ENCODE measurements at regions not wholly inside any gene's neighbourhood (a gene's known extent, or its start where the extent isn't known, plus 50 kb on each side); places are given as distances from the start of the nearest gene placed in this dataset.
A peak's percentile ranks its signal among the peaks of the same experiment; 100 is the strongest.

DNA sequence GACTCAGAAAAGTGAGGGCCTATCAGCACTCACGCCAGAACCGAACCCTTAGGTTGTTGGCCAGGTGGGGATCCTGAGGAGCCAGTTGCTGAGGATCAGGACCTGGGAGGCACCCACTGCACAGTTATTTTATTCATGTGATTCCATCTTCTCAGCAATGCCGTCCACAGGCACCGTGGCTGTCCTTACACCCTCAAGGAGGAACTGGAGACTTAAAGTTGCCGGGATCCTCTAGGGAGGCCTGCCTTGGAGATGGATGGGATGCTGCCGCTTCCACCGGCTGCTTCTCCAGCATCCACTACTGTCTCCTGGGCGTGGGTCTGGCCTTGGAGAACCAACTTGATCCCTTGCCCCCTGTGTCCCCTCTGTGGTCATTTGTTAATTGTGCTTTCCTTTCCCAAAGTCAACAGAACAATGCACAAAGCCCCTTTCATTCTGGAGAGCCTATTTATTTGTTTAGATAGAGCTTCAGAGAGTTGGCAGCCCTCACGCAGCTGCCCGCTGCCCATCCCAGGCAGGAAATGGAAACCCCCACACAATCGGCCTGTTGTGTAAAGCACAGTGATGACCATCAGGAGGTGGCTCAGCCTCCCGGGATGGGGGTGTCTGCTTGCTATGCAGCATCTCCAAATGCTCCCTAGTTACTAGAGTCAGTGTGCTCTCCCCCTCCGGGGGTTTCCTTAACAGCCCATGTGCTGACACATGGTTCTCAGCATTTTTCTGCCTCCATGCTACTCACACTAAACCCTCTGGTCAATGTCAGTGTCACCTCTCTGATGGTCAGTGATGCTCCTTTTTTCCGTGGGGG lies 52.9 kb upstream of the IGFBP3 start:
- no peak overlapping the region for H2AFZ ChIP-seq (ENCODE audit: low read depth, low read length, poor library complexity, severe bottlenecking)
- no peak overlapping the region for H3K4me3 ChIP-seq (replicated peaks in 1 of 2; ENCODE audit: low read depth in 1 of 2, low read length in 2 of 2)
- H3K9me3 ChIP-seq (ENCODE audit: control insufficient read depth in 1 of 2, insufficient read depth in 1 of 2, low read depth in 1 of 2, low read length in 2 of 2), result no peaks in the 10 kb centered on the region
- H3K9me2 ChIP-seq (ENCODE audit: insufficient read depth), result no peaks in the 10 kb centered on the region
- H3K4me2 ChIP-seq (ENCODE audit: low read length), result 0 out of 2 replicates have a peak overlapping the region, but pooled peaks have one; percentile 10
- RAD21 ChIA-PET (ENCODE audit: low non-redundant PET in 1 of 2, low total read pairs in 2 of 2, uncharacterized antibody in 2 of 2, unreplicated experiment in 2 of 2), result no interaction called here
- H3K79me2 ChIP-seq (ENCODE audit: insufficient read depth, low read length), result no peaks in the 10 kb centered on the region
- DNase-seq (ENCODE audit: low read depth, low spot score) (no peak), ATAC-seq (no peak)
- H3K4me1 ChIP-seq (ENCODE audit: control insufficient read depth in 1 of 2, insufficient read depth in 2 of 2, low read length in 2 of 2), result peaks cover 23 to 59% of the 10 kb centered on the region in 2 experiments
- no peak overlapping the region for H3K9ac ChIP-seq (ENCODE audit: low read length)
- CTCF ChIA-PET, result no interaction called here
- no TSS peak for BruUV-seq (replicated peaks)
- H4K20me1 ChIP-seq (ENCODE audit: insufficient read depth), result no peaks in the 10 kb centered on the region
- no peaks in the 10 kb centered on the region for H3K27me3 ChIP-seq (ENCODE audit: insufficient read depth, low read length)
- POLR2A ChIA-PET, result no interaction called here
- TF ChIP-seq FOSL1 (IDR thresholded peaks at IDR 0.05; ENCODE audit: low read depth) (no peak), SIN3A (IDR thresholded peaks at IDR 0.05; ENCODE audit: low read depth) (no peak), POLR2A (IDR thresholded peaks at IDR 0.05; ENCODE audit: borderline replicate concordance, extremely low read depth, insufficient read depth, insufficient read length) (no peak), ZFX (IDR thresholded peaks at IDR 0.05) (no peak), TCF7L2 (IDR thresholded peaks at IDR 0.05; ENCODE audit: borderline replicate concordance, extremely low read depth, insufficient read depth, insufficient read length) (no peak), EZH2phosphoT487 (IDR thresholded peaks at IDR 0.05; ENCODE audit: borderline replicate concordance) (no peak), ELF1 (IDR thresholded peaks at IDR 0.05; ENCODE audit: borderline replicate concordance, low read depth) (no peak), ZNF274 (IDR thresholded peaks at IDR 0.05; ENCODE audit: low read depth, low read length) (no peak), JUND (IDR thresholded peaks at IDR 0.05) (no peak), CEBPB (IDR thresholded peaks at IDR 0.05; ENCODE audit: low read depth) (no peak), EGR1 (IDR thresholded peaks at IDR 0.05; ENCODE audit: low read depth) (no peak), YY1 (IDR thresholded peaks at IDR 0.05; ENCODE audit: extremely low read depth, insufficient replicate concordance, low read depth, low read length) (no peak), POLR2AphosphoS5 (IDR thresholded peaks at IDR 0.05; ENCODE audit: low read depth, low read length) (no peak), RAD21 (IDR thresholded peaks at IDR 0.05; ENCODE audit: low read depth) (no peak), CBX3 (IDR thresholded peaks at IDR 0.05; ENCODE audit: low read depth) (no peak), SRF (IDR thresholded peaks at IDR 0.05; ENCODE audit: low read depth) (no peak)
- TF ChIP-seq, protein P1, sequence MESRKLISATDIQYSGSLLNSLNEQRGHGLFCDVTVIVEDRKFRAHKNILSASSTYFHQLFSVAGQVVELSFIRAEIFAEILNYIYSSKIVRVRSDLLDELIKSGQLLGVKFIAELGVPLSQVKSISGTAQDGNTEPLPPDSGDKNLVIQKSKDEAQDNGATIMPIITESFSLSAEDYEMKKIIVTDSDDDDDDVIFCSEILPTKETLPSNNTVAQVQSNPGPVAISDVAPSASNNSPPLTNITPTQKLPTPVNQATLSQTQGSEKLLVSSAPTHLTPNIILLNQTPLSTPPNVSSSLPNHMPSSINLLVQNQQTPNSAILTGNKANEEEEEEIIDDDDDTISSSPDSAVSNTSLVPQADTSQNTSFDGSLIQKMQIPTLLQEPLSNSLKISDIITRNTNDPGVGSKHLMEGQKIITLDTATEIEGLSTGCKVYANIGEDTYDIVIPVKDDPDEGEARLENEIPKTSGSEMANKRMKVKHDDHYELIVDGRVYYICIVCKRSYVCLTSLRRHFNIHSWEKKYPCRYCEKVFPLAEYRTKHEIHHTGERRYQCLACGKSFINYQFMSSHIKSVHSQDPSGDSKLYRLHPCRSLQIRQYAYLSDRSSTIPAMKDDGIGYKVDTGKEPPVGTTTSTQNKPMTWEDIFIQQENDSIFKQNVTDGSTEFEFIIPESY (IDR thresholded peaks at IDR 0.05; ENCODE audit: extremely low read depth, insufficient replicate concordance, low read length), result no peak
- TF ChIP-seq, protein P2, sequence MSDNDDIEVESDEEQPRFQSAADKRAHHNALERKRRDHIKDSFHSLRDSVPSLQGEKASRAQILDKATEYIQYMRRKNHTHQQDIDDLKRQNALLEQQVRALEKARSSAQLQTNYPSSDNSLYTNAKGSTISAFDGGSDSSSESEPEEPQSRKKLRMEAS (IDR thresholded peaks at IDR 0.05), result no peak
- TF ChIP-seq, protein P3, sequence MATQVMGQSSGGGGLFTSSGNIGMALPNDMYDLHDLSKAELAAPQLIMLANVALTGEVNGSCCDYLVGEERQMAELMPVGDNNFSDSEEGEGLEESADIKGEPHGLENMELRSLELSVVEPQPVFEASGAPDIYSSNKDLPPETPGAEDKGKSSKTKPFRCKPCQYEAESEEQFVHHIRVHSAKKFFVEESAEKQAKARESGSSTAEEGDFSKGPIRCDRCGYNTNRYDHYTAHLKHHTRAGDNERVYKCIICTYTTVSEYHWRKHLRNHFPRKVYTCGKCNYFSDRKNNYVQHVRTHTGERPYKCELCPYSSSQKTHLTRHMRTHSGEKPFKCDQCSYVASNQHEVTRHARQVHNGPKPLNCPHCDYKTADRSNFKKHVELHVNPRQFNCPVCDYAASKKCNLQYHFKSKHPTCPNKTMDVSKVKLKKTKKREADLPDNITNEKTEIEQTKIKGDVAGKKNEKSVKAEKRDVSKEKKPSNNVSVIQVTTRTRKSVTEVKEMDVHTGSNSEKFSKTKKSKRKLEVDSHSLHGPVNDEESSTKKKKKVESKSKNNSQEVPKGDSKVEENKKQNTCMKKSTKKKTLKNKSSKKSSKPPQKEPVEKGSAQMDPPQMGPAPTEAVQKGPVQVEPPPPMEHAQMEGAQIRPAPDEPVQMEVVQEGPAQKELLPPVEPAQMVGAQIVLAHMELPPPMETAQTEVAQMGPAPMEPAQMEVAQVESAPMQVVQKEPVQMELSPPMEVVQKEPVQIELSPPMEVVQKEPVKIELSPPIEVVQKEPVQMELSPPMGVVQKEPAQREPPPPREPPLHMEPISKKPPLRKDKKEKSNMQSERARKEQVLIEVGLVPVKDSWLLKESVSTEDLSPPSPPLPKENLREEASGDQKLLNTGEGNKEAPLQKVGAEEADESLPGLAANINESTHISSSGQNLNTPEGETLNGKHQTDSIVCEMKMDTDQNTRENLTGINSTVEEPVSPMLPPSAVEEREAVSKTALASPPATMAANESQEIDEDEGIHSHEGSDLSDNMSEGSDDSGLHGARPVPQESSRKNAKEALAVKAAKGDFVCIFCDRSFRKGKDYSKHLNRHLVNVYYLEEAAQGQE (IDR thresholded peaks at IDR 0.05; ENCODE audit: low read depth), result no peak
- intact Hi-C loops (cut with micrococcal nuclease), result no loop called here
- no peaks in the 10 kb centered on the region for H3K36me3 ChIP-seq (ENCODE audit: control insufficient read depth in 1 of 2, insufficient read depth in 2 of 2, low read length in 2 of 2)
- no peak overlapping the region for H3K27ac ChIP-seq (ENCODE audit: low read depth, low read length)
